Hippocampal formation (tissue), 2 donors: ENCODE measurements at regions not wholly inside any gene's neighbourhood (a gene's known extent, or its start where the extent isn't known, plus 50 kb on each side); places are given as distances from the start of the nearest gene placed in this dataset.
"Not testable (repeated sequence)": the region's sequence is repeated elsewhere in the genome, so short reads cannot be mapped to it uniquely, and the experiment has no call there.

Experiments
- DNase-seq, 2 donors: peaks; one replicate each; lab custom pipeline; 2025; lab: John Stamatoyannopoulos, UW

- DNase-seq: no peak
Observed at GRCh38 chr16:66020046-66020445, 346.4 kb upstream of the CDH5 start.

- DNase-seq: not testable (repeated sequence)
Observed at GRCh38 chr16:66019502-66019901, 347.0 kb upstream of the CDH5 start.

- no peak for DNase-seq
Observed at GRCh38 chr16:66014221-66014620, 352.3 kb upstream of the CDH5 start.

GRCh38 chr16:66013486-66013885 lies 353.0 kb upstream of the CDH5 start:
- DNase-seq: no peak

- no peak for DNase-seq
Observed at GRCh38 chr16:66008136-66008535, 358.4 kb upstream of the CDH5 start.

- DNase-seq: no peak
Observed at GRCh38 chr16:66007717-66008116, 358.8 kb upstream of the CDH5 start.

- DNase-seq: no peak
Observed at GRCh38 chr16:66006485-66006884, 360.0 kb upstream of the CDH5 start.

- no peak for DNase-seq
Observed at GRCh38 chr16:66004699-66005098, 361.8 kb upstream of the CDH5 start.

GRCh38 chr16:66003201-66003600 lies 363.3 kb upstream of the CDH5 start:
- no peak for DNase-seq

GRCh38 chr16:66002601-66003000 lies 363.9 kb upstream of the CDH5 start:
- no peak for DNase-seq

GRCh38 chr16:66001432-66001831 lies 365.1 kb upstream of the CDH5 start:
- no peak for DNase-seq

GRCh38 chr16:65998443-65998842 lies 368.0 kb upstream of the CDH5 start:
- no peak for DNase-seq

GRCh38 chr16:65994291-65994690 lies 372.2 kb upstream of the CDH5 start:
- DNase-seq: no peak

- DNase-seq: no peak
Observed at GRCh38 chr16:65991149-65991701, 375.3 kb upstream of the CDH5 start.

- DNase-seq: no peak
Observed at GRCh38 chr16:65989861-65990604, 376.5 kb upstream of the CDH5 start.

- DNase-seq: no peak
Observed at GRCh38 chr16:65988024-65988595, 378.4 kb upstream of the CDH5 start.

- DNase-seq: no peak
Observed at GRCh38 chr16:65984296-65984695, 382.2 kb upstream of the CDH5 start.

GRCh38 chr16:65981057-65981456 lies 385.4 kb upstream of the CDH5 start:
- DNase-seq: no peak

- DNase-seq: no peak
Observed at GRCh38 chr16:65975049-65975708, 391.3 kb upstream of the CDH5 start.

- DNase-seq: no peak
Observed at GRCh38 chr16:65967376-65967775, 399.1 kb upstream of the CDH5 start.

- no peak for DNase-seq
Observed at GRCh38 chr16:65965628-65966027, 400.9 kb upstream of the CDH5 start.

- DNase-seq: no peak
Observed at GRCh38 chr16:65964752-65965151, 401.7 kb upstream of the CDH5 start.
